Calu3 (cell line): ENCODE measurements at regions not wholly inside any gene's neighbourhood (a gene's known extent, or its start where the extent isn't known, plus 50 kb on each side); places are given as distances from the start of the nearest gene placed in this dataset.

Experiments
- BruUV-seq: library from RNA; stranded (reverse); fragments of 400-500 nt; replicated peaks from 2 replicates; lab custom pipeline; 2021; lab: Mats Ljungman, UMichigan
- CTCF ChIA-PET: fragments of 300-600 bp; sonication (Branson Sonifier 250); formaldehyde crosslinking; loops from one replicate; lab custom pipeline; 2022; ENCODE audit warnings: antibody characterized with exemption; lab: Charles Lee
- DNase-seq: peaks from one replicate; pipeline ENCODE4 v3.0.0; 2022
- H3K27ac Mint-ChIP-seq: one replicate; pipeline ENCODE4 v1.8.0; 2022; ENCODE audit warnings: mixed read lengths; ENCODE audit not compliant: unreplicated experiment
- H3K27me3 Mint-ChIP-seq: one replicate; pipeline ENCODE4 v1.8.0; 2022; ENCODE audit warnings: mixed read lengths; ENCODE audit not compliant: unreplicated experiment
- H3K36me3 Mint-ChIP-seq: one replicate; pipeline ENCODE4 v1.8.0; 2022; ENCODE audit warnings: mild to moderate bottlenecking, moderate library complexity, mixed read lengths; ENCODE audit not compliant: insufficient read depth, unreplicated experiment
- H3K4me1 Mint-ChIP-seq: one replicate; pipeline ENCODE4 v1.8.0; 2022; ENCODE audit warnings: mild to moderate bottlenecking, low read depth, mixed read lengths; ENCODE audit not compliant: unreplicated experiment
- H3K4me3 Mint-ChIP-seq: one replicate; pipeline ENCODE4 v1.8.0; 2022; ENCODE audit warnings: mild to moderate bottlenecking, low read depth, moderate library complexity, mixed read lengths; ENCODE audit not compliant: unreplicated experiment
- H3K9me3 Mint-ChIP-seq: one replicate; pipeline ENCODE4 v1.8.0; 2022; ENCODE audit warnings: low read depth, mixed read lengths; ENCODE audit not compliant: unreplicated experiment
- CTCF ChIP-seq: fragments of 200-600 bp; IDR thresholded peaks from one replicate; pipeline ENCODE4 v1.8.0; 2022; ENCODE audit warnings: antibody characterized with exemption; ENCODE audit not compliant: unreplicated experiment
- intact Hi-C: fragments of 100-400 bp; cut with micrococcal nuclease; formaldehyde crosslinking; loops from one replicate; pipeline ENCODE4 v1.10.0; 2022; ENCODE audit not compliant: unreplicated experiment

- intact Hi-C loops, result no loop called here
- DNase-seq, result no peak
- BruUV-seq, result no TSS peak
- Mint-ChIP-seq H3K27ac (no peak overlapping the region), H3K27me3 (no peaks in the 10 kb centered on the region), H3K4me1 (no peaks in the 10 kb centered on the region), H3K36me3 (no peaks in the 10 kb centered on the region), H3K4me3 (no peak overlapping the region), H3K9me3 (no peaks in the 10 kb centered on the region)
- CTCF ChIA-PET, result no interaction called here
- TF ChIP-seq CTCF, result no peak
These were observed 257.8 kb downstream of the JRKL start for GRCh38 chr11:96647621-96648020.

- no peaks in the 10 kb centered on the region for H3K9me3 Mint-ChIP-seq
- CTCF ChIA-PET, result no interaction called here
- no TSS peak for BruUV-seq
These were observed 259.2 kb downstream of the JRKL start for GRCh38 chr11:96648991-96649390.

GRCh38 chr11:96652516-96652915 is 262.7 kb downstream of the JRKL start:
- no peak for DNase-seq
- H3K9me3 Mint-ChIP-seq, result no peaks in the 10 kb centered on the region
- no peak overlapping the region for H3K4me3 Mint-ChIP-seq
- CTCF ChIA-PET, result no interaction called here
- no peaks in the 10 kb centered on the region for H3K4me1 Mint-ChIP-seq
- BruUV-seq, result no TSS peak
- TF ChIP-seq CTCF, result no peak
- intact Hi-C loops, result no loop called here
- H3K27me3 Mint-ChIP-seq, result no peaks in the 10 kb centered on the region
- H3K36me3 Mint-ChIP-seq, result no peaks in the 10 kb centered on the region
- no peak overlapping the region for H3K27ac Mint-ChIP-seq

More at GRCh38 chr11:96648991-96649390, 259.2 kb downstream of the JRKL start:
- no peaks in the 10 kb centered on the region for H3K36me3 Mint-ChIP-seq
- no peak for DNase-seq
- no peak overlapping the region for H3K4me3 Mint-ChIP-seq
- no peaks in the 10 kb centered on the region for H3K4me1 Mint-ChIP-seq
- H3K27ac Mint-ChIP-seq, result no peak overlapping the region
- no peaks in the 10 kb centered on the region for H3K27me3 Mint-ChIP-seq
- intact Hi-C loops, result no loop called here
- TF ChIP-seq CTCF, result no peak

- no peak for TF ChIP-seq CTCF
- DNase-seq, result no peak
- H3K4me1 Mint-ChIP-seq, result no peaks in the 10 kb centered on the region
- no peaks in the 10 kb centered on the region for H3K36me3 Mint-ChIP-seq
- no peaks in the 10 kb centered on the region for H3K27me3 Mint-ChIP-seq
- H3K9me3 Mint-ChIP-seq, result no peaks in the 10 kb centered on the region
- no TSS peak for BruUV-seq
- intact Hi-C loops, result no loop called here
- H3K27ac Mint-ChIP-seq, result no peak overlapping the region
- CTCF ChIA-PET, result no interaction called here
- H3K4me3 Mint-ChIP-seq, result no peak overlapping the region
These were observed 265.7 kb downstream of the JRKL start for GRCh38 chr11:96655474-96655873.

GRCh38 chr11:96658436-96658835 is 268.6 kb downstream of the JRKL start:
- DNase-seq, result no peak
- intact Hi-C loops, result no loop called here
- no peak for TF ChIP-seq CTCF
- Mint-ChIP-seq H3K4me3 (no peak overlapping the region), H3K27ac (no peak overlapping the region), H3K27me3 (no peaks in the 10 kb centered on the region), H3K36me3 (no peaks in the 10 kb centered on the region), H3K4me1 (no peaks in the 10 kb centered on the region), H3K9me3 (no peaks in the 10 kb centered on the region)
- CTCF ChIA-PET, result no interaction called here
- no TSS peak for BruUV-seq
